GM21576 (cell line): ENCODE measurements at regions not wholly inside any gene's neighbourhood (a gene's known extent, or its start where the extent isn't known, plus 50 kb on each side); places are given as distances from the start of the nearest gene placed in this dataset.
A peak's percentile ranks its signal among the peaks of the same experiment; 100 is the strongest.
"Not testable (repeated sequence)": the region's sequence is repeated elsewhere in the genome, so short reads cannot be mapped to it uniquely, and the experiment has no call there.

Experiments
- ATAC-seq: cut with Tn5 transposase; IDR thresholded peaks from one replicate; pipeline ENCODE4 v1.9.1; 2021; ENCODE audit warnings: mild to moderate bottlenecking, moderate library complexity; ENCODE audit not compliant: unreplicated experiment

- no peak for ATAC-seq
Observed at GRCh38 chr7:35968140-35968940, 167.5 kb downstream of the SEPTIN7 start.

DNA sequence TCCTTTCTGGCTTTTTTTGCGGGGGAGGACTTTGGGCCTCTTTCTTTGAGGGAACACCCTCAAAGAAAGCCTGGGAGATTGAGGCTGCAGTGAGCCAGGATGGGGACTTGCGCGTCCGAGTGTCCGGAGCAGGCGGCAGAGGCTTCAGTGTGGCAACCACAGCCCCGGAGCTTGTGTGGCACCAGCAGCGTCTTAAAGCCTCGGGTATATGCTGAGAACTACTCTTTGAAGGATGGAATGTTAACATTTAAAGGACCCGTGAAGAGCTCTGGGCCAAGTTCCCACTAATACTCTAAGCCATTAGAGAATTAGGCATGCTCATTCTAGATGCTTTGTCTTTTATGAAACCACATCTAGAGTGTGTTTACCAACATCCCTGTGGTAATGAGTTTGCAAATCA, 168.2 kb downstream of the SEPTIN7 start:
- ATAC-seq: no peak

DNA sequence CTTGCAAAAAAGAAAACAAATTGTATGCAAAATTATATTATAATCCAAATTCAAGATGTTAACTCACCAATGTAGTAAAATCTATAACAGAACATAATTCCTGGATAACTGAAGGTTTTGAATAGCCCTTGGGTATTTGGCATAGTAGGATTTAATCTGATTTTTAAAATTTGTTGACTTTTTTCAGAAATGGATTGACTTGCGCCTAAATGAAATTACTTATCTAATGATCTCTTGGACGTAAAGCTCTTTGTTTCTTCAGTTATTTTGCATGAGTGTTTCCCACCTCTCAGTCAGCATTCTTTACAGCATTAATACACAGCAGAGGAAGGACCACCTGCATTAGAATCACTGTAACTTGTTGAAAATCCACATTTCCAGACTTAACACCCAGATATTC, 169.6 kb downstream of the SEPTIN7 start:
- no peak for ATAC-seq

DNA sequence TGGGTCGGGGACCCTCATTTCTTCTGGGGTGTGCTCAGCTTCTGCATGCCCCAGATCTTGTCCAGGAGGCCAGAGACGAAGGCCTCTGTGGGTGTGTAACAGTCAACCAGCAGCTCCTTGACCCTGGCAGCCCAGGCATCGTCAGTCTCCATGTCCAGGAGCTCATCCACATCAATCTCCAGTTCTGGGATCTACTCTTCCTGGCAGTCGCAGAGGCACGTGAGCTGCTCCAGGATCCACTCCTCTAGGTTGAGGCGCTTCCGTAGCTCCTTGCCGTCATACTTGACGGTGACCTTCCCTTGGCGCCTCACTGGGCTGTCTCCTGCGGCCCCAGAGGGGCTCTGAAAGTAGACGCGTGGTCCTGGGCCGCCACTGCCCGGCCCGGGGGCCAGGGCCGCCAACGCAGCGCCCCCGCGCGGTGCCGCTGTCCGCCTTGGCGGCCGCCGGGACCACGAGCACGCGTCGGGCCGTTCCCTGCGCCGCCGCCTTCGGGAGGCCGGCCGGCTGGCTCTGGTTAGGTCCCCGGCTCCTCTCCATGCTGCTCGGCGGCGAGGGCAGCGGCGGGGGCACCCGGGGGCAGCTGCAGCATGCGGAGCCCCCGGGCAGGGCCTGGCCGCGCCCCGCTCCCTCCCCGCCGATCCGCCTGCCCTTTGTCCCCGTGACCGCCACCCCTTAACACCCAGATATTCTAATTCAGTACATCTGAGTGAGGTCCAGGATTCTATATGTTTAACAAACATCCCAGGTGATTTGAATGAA, 170.5 kb downstream of the SEPTIN7 start:
- ATAC-seq: no peak

- ATAC-seq: no peak
Observed at GRCh38 chr7:35975851-35976454, 175.1 kb downstream of the SEPTIN7 start.

GRCh38 chr7:35978816-35979640, 174.0 kb upstream of the EEPD1 start:
- ATAC-seq: not testable (repeated sequence)

- no peak for ATAC-seq
Observed at GRCh38 chr7:35982600-35982999, 170.5 kb upstream of the EEPD1 start.

GRCh38 chr7:35983626-35984025, 169.4 kb upstream of the EEPD1 start:
- ATAC-seq: no peak

DNA sequence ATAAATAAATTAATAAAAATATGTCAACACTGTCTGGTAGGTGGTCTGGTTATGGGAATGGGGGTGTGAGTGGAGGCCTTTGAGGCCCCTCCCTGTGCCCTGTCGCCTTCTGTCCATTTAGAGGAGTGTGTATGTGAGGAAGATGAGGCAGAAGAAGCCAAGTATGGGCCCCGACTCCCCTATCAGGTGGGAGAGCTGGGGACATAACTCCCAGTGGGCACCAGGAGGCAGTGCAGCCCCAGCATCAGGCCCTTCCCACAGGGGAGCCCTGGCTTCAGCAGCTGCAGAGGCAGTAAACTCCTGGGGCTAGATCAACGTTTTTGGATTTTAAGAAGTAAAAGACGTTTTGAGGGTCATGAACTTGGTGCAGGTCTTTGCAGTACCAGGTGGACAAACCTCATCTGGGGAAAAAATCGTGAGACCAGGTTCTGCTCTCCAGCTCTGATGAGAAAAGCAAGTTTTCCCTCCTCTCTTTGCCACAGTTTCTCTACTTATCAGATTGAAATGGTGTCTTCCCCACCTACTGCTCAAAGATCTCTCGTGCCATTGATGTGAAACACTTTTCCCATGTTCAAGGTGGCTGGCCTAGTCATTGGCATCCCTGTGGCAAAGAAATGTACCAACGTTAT, 167.8 kb upstream of the EEPD1 start:
- ATAC-seq: peak; percentile 72

GRCh38 chr7:35987016-35987415, 166.0 kb upstream of the EEPD1 start:
- no peak for ATAC-seq

DNA sequence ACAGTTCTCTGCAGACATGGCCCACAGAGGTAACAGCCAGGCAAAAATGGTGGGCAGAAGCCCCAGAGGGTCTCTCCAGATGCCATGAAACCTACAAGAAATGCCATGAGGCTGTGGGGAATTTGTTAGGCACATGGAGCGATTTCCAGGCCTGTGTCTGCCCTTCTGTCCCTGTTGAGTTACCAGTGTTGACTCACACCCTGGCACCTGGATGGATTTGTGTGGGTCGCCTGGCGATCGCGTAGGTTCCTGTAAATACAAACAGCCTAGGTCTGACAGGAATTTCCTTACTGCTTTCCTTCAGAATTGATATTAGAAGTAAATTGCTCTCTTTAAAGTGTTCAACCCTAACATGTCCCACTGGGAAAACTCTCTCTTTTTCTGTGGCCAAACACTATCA, 164.9 kb upstream of the EEPD1 start:
- ATAC-seq: no peak

GRCh38 chr7:35988818-35989217, 164.2 kb upstream of the EEPD1 start:
- no peak for ATAC-seq

DNA sequence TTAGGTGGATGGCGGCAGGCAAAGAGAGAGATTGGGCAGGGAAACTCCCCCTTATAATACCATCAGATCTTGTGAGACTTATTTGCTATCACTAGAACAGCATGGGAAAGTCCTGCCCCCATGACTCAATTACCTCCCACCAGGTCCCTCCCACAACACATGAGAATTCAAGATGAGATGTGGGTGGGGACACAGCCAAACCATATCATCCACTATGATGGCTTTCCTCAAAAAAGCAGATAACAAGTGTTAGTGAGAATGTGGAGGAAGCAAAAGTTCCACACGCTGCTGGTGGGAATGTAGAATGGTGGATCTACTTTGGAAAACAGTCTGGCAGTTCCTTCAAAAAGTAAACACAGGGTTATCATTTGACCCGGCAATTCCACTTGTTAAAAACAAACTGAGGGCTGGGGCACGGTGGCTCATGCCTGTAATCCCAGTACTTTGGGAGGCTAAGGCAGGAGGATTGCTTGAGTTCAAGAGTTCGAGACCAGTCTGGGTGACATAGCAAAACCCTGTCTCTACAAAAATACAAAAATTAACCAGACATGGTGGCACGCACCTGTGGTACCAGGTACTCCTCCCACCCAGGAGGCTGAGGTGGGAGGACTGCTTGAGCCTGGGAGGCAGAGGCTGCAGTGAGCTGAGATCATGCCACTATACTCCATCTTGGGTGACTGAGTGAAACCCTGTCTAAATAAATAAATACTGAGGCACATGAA, 161.4 kb upstream of the EEPD1 start:
- ATAC-seq: no peak

DNA sequence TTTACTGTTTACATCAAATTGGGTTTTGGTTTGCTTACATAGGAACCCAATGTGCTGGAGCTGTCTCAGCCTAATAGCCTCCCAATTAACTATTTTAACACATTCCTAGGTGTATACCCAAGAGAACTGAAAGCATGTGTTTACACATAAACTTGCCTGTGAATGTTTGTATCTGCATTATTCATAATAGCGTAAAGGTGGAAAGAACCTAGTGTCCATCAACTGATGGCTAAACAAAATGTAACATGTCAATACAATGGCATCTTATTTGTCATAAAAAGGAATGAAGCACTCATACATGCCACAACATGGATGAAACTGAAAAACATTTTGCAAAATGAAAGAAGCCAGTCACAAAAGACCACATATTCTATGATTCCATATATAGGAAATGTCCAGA, 160.6 kb upstream of the EEPD1 start:
- no peak for ATAC-seq

DNA sequence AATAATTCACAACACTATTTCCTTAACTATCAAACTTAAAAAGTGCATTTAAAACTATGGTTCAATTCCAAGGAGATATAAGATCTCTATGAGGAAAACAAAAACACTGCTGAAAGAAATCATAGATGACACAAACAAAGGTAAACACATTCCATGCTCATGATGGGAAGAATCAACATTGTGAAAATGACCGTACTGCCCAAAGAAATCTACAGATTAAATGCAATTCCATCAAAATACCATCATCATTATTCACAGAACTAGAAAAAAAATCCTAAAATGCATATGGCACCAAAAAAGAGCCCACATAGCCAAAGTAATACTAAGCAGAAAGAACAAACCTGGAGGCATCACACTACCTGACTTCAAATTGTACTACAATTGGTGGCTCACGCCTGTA, 159.9 kb upstream of the EEPD1 start:
- ATAC-seq: no peak

DNA sequence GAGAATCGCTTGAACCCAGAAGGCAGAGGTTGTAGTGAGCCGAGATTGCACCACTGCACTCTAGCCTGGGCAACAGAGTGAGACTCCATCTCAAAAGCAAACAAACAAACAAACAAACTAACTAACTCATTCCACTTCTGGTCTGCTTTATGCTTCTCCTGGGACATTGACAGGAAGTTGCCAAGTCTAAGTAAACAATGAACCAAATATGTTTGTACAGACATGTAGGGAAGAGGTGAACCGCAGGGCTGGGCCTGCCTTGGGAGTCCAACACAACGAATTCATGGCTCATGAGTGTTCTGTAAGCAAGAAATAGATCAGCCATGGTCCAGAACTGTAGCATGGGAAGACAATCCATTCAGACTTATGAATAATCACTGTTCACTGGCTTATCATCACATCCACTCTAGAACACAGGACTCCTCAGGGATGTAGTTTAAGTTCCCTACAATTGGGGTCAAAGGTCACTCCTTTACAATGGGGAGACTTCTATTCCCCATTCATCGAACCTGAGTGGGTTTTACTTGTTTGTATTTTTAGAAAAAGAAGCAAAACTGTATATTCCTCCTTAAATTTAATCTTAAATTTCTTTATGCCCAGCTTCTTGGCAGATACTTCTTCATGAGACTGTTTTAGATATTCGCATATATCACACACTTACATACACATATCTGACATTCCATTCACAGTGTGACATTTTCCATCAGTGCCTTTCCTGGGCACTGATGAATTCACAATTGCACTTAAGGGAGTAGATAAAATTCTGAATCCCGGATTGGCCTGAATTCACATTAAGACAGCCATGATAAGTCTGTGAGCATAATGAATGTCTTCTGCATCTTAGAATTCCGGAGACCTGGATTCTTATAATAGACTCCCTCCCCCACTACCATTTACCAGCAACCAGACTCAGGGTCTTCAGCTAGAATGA, 159.1 kb upstream of the EEPD1 start:
- ATAC-seq: no peak

GRCh38 chr7:35995334-35995733, 157.7 kb upstream of the EEPD1 start:
- no peak for ATAC-seq

GRCh38 chr7:35998481-35998880, 154.6 kb upstream of the EEPD1 start:
- no peak for ATAC-seq

DNA sequence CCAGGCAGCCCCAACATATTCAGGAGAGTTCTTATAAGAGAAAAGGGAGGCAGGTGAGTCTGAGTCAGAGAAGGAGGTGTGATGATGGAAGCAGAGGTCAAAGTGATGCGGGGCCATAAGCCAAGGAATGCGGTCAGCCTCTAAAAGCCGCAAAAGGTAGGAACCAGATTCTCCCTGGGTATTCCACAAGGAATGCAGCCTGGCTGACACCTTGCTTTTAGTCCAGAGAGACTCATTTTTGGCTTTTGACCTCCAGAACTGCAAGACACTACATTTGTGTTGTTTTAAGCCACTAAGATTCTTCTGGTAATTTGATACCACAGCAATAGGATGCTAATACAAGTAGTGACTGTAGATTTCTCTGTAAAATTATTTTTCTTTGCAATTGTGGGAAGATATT, 151.5 kb upstream of the EEPD1 start:
- ATAC-seq: no peak
